ENCODE measurements at regions not wholly inside any gene's neighbourhood (a gene's known extent, or its start where the extent isn't known, plus 50 kb on each side); places are given as distances from the start of the nearest gene placed in this dataset.

DNA sequence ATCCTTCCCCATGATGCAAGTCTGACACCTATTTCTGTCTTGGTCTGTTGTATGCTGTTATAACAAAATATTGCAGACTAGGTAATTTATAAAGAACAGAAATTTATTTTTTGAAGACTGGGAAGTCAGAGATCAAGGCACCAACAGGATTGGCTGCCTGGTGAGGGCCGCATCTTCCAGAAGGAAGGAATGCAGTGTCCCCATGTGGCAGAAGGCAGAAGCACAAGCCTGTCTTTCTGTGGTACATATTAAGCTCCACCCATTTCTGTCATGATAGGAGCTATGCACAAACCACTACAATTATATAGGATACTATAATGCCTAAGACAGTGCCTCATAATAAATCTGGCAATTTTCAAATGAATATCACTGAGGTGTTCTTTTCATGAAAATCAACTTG lies 502.3 kb upstream of the DIAPH2 start:
- TF ChIP-seq FOXM1 (IDR thresholded peaks at IDR 0.05; ENCODE audit: borderline replicate concordance, low read depth) (no peak), EP300 (IDR thresholded peaks at IDR 0.05; ENCODE audit: borderline replicate concordance) (no peak), CEBPB (IDR thresholded peaks at IDR 0.05) (no peak)
- TF ChIP-seq, protein P1, sequence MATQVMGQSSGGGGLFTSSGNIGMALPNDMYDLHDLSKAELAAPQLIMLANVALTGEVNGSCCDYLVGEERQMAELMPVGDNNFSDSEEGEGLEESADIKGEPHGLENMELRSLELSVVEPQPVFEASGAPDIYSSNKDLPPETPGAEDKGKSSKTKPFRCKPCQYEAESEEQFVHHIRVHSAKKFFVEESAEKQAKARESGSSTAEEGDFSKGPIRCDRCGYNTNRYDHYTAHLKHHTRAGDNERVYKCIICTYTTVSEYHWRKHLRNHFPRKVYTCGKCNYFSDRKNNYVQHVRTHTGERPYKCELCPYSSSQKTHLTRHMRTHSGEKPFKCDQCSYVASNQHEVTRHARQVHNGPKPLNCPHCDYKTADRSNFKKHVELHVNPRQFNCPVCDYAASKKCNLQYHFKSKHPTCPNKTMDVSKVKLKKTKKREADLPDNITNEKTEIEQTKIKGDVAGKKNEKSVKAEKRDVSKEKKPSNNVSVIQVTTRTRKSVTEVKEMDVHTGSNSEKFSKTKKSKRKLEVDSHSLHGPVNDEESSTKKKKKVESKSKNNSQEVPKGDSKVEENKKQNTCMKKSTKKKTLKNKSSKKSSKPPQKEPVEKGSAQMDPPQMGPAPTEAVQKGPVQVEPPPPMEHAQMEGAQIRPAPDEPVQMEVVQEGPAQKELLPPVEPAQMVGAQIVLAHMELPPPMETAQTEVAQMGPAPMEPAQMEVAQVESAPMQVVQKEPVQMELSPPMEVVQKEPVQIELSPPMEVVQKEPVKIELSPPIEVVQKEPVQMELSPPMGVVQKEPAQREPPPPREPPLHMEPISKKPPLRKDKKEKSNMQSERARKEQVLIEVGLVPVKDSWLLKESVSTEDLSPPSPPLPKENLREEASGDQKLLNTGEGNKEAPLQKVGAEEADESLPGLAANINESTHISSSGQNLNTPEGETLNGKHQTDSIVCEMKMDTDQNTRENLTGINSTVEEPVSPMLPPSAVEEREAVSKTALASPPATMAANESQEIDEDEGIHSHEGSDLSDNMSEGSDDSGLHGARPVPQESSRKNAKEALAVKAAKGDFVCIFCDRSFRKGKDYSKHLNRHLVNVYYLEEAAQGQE (IDR thresholded peaks at IDR 0.05; ENCODE audit: low read depth), result no peak

All from Ishikawa (cell line).